T-helper 2 cell treated with Interferon-gamma antibody and Interleukin-4, amounts not matched to agents 100 ng/mL and 5 ng/mL, for 36 hours (primary cell): ENCODE measurements at regions not wholly inside any gene's neighbourhood (a gene's known extent, or its start where the extent isn't known, plus 50 kb on each side); places are given as distances from the start of the nearest gene placed in this dataset.

Experiments used
- intact Hi-C: fragments of 100-400 bp; cut with micrococcal nuclease; formaldehyde crosslinking; loops from one replicate; pipeline ENCODE4 v1.15.1; 2023

DNA sequence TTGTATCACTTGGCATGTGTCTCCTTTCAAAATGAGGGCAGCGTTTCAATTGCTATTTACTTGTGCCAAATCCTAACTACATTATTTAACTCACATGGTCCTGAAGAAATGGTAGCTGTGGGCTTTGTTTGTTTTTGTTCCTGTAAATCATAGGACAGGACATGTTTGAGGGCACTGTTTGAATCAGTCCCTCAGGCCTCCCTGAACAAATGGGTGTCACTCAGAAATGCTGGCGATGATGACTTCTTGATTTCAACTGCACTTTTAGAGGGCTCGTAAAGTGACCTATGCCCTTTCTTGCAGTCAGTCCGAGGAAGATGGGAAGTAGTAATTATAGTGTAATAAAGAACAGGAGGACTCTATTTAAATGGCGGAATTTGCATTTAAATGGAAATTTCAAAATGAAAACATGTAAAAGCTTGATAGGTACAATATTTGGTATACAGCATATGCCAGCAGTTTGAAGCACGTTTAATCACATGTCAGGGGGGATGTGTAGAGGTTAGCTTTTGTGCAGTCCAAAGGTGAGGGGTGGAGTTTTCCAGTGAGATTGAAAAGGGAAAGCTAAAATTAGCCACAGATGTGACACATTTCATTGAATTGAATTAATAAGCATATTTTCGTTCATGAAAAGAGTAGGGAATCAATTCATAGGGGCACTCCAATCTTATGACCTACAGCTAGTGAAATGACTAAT, 1958.7 kb upstream of the IGFBP7 start:
- intact Hi-C loops, result no loop called here

DNA sequence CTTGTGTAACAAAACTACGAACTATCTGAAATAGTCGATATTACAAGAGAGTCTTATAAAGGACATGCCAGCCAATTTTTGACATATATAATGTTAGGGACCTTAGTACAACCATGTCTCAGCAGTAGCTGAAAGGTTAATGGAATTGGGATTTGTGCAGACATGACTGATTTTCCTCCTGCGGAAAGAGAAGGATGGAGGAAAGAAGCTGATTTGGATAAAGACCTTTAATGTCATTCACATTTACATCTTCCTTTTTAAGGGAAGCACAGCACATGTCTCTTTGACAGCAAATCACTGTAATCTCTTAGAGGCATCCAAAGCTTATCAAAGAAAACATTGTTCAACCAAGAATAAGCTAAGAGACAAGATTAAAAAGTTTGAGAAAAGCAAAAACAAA, 1976.2 kb upstream of the IGFBP7 start:
- intact Hi-C loops, result no loop called here

- intact Hi-C loops, result no loop called here
Observed at GRCh38 chr4:59091146-59092142, 1981.3 kb upstream of the IGFBP7 start.

DNA sequence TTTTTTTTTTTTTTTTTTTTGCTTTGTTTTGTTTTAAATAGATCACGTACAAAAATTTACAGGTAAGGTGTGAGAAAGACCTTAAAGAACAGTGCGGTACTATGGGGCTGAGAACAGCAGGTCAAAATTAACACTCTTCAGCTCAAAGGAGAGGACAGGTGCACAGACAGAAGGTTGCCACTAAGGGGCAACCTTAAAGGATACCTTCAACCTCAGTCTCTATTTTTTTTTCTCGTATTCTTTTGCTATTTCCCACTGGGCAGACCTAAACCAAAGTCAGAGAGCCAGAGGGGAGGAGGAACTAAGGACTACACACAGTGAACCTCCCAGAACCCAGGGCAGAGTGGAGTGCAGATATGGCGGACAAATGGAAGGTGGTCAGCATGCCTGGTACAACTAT, 1984.3 kb upstream of the IGFBP7 start:
- intact Hi-C loops, result no loop called here

- intact Hi-C loops, result no loop called here
Observed at GRCh38 chr4:59102311-59102710, 1992.1 kb upstream of the IGFBP7 start.

DNA sequence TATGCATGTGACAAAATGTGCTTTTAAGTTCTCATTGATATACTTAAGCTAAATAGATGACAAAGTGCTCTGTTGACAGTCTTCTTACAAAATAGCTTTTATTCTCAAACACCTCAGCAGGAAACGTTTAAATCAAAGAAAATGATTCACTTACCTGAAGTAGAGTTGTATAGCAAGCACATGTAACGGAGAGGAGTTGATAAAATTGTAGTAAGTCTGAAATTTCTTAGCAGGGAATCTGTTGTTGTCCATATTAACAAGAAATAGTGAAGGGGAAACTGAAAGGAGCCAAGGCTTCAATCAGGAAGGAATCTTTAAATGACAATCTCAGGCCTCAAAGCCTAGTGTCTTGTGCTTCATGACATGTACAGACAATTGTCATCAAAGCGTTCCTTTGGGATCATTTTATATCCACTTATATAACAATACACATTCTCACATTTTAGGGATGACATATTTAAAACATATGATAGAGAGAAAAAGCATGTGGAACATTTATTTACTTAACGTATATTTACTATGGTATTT, 2010.2 kb upstream of the IGFBP7 start:
- intact Hi-C loops, result no loop called here

DNA sequence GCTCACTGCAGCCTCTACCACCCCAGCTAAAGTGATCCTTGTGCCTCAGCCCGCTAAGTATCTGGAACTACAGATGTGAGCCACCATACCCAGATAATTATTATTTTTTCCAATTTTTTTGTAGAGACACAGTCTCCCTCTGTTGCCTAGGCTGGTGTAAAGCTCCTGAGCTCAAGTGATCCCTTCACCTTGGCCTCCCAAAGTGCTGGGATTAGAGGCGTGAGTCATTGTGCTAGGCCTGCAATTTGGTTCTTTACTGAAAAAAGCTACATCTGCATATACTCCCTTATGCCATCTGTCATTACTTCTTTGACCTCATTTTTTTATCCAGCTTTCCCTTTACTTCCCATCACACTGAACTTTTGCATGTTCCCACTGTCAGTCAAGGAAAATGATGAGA, 2012.4 kb upstream of the IGFBP7 start:
- intact Hi-C loops, result no loop called here

DNA sequence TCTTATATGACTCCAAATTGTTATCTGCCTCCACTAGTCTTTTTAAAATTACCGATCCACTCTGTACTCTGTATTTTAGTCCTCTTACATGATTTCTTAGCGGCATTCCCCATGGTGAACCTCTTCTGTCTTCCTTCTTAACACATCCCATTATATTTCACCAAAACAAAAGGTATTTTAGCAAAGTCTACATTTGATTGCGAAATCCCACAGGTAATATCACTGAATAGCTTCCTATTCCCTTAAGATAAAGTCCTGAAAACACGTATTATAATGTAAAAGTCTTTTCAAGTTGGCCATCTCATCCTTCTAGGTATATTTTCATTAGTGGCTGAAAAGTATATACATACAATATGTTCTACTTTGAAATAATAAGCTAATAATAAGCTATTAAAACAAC, 2016.0 kb upstream of the IGFBP7 start:
- intact Hi-C loops, result no loop called here

GRCh38 chr4:59127006-59127405, 2016.8 kb upstream of the IGFBP7 start:
- intact Hi-C loops, result no loop called here

DNA sequence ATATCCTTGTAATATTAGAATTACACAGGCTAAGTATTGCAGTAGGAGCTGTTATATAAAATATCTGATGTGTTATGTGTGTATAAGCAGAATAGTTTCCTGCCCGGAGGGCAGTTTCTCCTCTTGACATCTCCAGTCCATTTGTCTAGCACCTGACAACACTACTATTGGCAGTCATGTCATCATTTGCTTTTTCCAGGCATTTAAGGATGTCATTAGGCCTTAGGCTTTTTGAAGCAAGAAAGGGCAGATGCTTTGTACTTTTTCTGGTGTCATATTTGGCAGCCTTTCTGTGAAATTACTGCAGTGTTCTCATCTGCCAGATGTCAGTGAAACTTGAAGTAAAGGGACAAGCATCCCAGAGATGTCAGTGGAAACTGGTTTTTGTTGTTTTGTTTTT, 2017.6 kb upstream of the IGFBP7 start:
- intact Hi-C loops, result no loop called here

GRCh38 chr4:59135248-59135985, 2025.2 kb upstream of the IGFBP7 start:
- intact Hi-C loops, result no loop called here

DNA sequence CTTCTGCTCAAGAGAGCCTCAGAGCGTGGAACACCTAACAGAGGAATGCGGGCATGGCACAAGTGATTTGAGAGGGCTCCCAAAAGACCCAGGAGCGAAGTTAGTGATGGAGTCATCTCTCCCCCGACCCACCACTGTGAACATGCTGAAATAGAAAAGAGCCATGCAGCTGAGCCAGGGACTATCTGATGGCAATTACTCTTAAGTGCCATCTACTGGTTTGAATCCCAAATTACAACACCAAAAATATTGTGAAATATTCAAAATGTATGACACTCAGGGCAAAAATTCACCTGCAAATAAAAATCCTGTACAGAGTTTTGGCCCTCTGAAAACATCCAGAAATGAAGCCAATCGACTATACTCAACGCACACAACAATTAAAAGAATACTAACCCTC, 2038.9 kb upstream of the ADGRL3 start:
- intact Hi-C loops, result no loop called here

DNA sequence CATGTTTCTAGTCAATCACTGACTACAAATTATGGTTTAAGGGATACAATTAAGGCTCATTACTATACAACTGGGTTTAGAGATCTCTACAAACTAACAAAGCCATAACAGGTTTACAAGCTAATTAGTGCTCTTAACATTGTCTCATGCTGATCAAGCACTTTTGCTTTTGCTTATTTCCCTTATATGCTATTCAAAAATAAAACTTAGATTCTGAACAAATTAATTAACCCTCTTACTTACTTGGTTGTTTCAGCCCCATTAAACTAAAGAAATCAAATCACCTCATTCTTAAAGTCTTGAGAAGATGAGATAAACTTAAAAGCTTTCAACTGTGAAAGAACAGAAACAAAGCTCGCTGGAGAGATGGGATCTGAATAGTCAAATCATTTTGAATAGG, 2024.5 kb upstream of the ADGRL3 start:
- intact Hi-C loops, result no loop called here

- intact Hi-C loops, result no loop called here
Observed at GRCh38 chr4:59179372-59179771, 2020.8 kb upstream of the ADGRL3 start.

- intact Hi-C loops, result no loop called here
Observed at GRCh38 chr4:59180161-59180560, 2020.0 kb upstream of the ADGRL3 start.

- intact Hi-C loops, result no loop called here
Observed at GRCh38 chr4:59180969-59181368, 2019.2 kb upstream of the ADGRL3 start.

GRCh38 chr4:59195839-59196238, 2004.3 kb upstream of the ADGRL3 start:
- intact Hi-C loops, result no loop called here

DNA sequence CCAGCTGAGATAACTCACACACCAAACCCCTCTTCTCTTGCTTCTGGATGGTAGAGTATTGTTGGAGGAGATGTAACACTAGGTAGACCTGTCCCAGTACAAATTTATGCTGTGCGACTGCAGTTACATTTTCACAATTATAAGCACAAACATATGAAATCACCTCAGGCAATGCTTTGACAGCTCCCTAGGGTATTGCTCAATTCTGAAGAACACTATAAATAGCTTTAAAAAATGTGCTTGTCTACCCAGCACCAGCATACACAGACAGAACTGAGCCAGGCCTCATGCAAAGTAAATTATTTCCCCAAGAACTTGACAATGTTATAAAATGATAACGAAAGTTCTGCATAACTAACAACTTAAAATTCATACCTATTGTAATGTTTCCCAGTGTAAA, 1999.1 kb upstream of the ADGRL3 start:
- intact Hi-C loops, result no loop called here

GRCh38 chr4:59217910-59218631, 1982.1 kb upstream of the ADGRL3 start:
- intact Hi-C loops, result no loop called here

DNA sequence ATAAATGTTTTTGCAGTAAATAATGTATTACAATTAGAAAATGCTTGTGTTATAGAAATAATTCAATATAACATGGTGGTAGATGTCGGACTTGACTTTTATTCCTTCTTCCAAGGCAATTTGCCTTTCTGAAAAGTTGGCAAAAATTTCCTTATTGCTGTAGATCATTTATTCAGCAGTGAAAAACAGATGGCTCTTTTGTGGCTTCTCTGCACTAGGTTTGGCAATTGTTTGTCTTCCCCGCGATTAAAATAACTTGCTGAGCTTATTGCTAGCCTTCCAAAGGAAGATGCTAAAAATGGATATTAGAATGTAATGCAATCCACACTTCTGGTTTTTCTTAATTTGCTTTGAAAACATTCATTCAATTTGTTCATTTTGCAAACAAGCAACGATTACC, 1977.9 kb upstream of the ADGRL3 start:
- intact Hi-C loops, result no loop called here
